SK-N-SH treated with all-trans-retinoic acid at 6 μM for 48 hours (cell line): ENCODE measurements at regions not wholly inside any gene's neighbourhood (a gene's known extent, or its start where the extent isn't known, plus 50 kb on each side); places are given as distances from the start of the nearest gene placed in this dataset.
"Not testable (repeated sequence)": the region's sequence is repeated elsewhere in the genome, so short reads cannot be mapped to it uniquely, and the experiment has no call there.

Source experiments
- ATAC-seq: fragments of 200-7000 bp; cut with Tn5 transposase; 3 replicates; pipeline ENCODE4 v1.9.1; 2020; ENCODE audit warnings: mild to moderate bottlenecking, moderate library complexity
- ARNTL ChIP-seq: fragments of 450-650 bp; formaldehyde crosslinking; IDR thresholded peaks from 2 replicates; pipeline ENCODE4 v1.5.0; 2020; ENCODE audit warnings: low read depth, mild to moderate bottlenecking, moderate library complexity, borderline replicate concordance
- CREB5 ChIP-seq: fragments of 250-450 bp; sonication (Bioruptor Pico); IDR thresholded peaks from 2 replicates; pipeline ENCODE4 v1.5.1; 2020; ENCODE audit warnings: low read depth, mild to moderate bottlenecking, moderate library complexity
- CSDC2 ChIP-seq: fragments of 250-450 bp; sonication (Bioruptor Pico); IDR thresholded peaks from 2 replicates; pipeline ENCODE4 v1.5.0; 2020; ENCODE audit warnings: mild to moderate bottlenecking, moderate library complexity
- CSRNP3 ChIP-seq: fragments of 250-450 bp; sonication (Bioruptor Pico); IDR thresholded peaks from 2 replicates; pipeline ENCODE4 v1.5.1; 2021; ENCODE audit warnings: mild to moderate bottlenecking, moderate library complexity
- ESRRG ChIP-seq: fragments of 250-450 bp; sonication (Bioruptor Pico); IDR thresholded peaks from 2 replicates; pipeline ENCODE4 v1.6.1; 2021; ENCODE audit warnings: mild to moderate bottlenecking
- GLIS3 ChIP-seq: fragments of 250-450 bp; sonication (Bioruptor Pico); IDR thresholded peaks from 2 replicates; pipeline ENCODE4 v1.5.0; 2020; ENCODE audit warnings: mild to moderate bottlenecking, moderate library complexity
- ISL1 ChIP-seq: fragments of 250-450 bp; sonication (Bioruptor Pico); IDR thresholded peaks from 2 replicates; pipeline ENCODE4 v2.1.2; 2022; ENCODE audit warnings: mild to moderate bottlenecking, moderate library complexity
- OSR1 ChIP-seq: fragments of 250-450 bp; sonication (Bioruptor Pico); IDR thresholded peaks from 2 replicates; pipeline ENCODE4 v1.8.0; 2022; ENCODE audit warnings: moderate library complexity, mild to moderate bottlenecking, inconsistent platforms
- PPARA ChIP-seq: fragments of 250-450 bp; sonication (Bioruptor Pico); IDR thresholded peaks from 2 replicates; pipeline ENCODE4 v1.5.0; 2020; ENCODE audit warnings: mild to moderate bottlenecking, borderline replicate concordance
- SNAI2 ChIP-seq: fragments of 250-450 bp; sonication (Bioruptor Pico); IDR thresholded peaks from 2 replicates; pipeline ENCODE4 v1.5.0; 2020; ENCODE audit warnings: mild to moderate bottlenecking, moderate library complexity
- TCF4 ChIP-seq: fragments of 250-450 bp; sonication (Bioruptor Pico); IDR thresholded peaks from 2 replicates; pipeline ENCODE4 v1.8.0; 2021; ENCODE audit warnings: mild to moderate bottlenecking, moderate library complexity, borderline replicate concordance
- ZC3H10 ChIP-seq: fragments of 250-450 bp; sonication (Bioruptor Pico); IDR thresholded peaks from 2 replicates; pipeline ENCODE4 v1.5.1; 2021; ENCODE audit warnings: mild to moderate bottlenecking, moderate library complexity
- ZFP3 ChIP-seq: fragments of 250-450 bp; sonication (Bioruptor Pico); IDR thresholded peaks from 2 replicates; pipeline ENCODE4 v1.5.0; 2020; ENCODE audit warnings: mild to moderate bottlenecking, moderate library complexity
- ZNF565 ChIP-seq: fragments of 450-650 bp; formaldehyde crosslinking; conservative IDR thresholded peaks from 2 replicates; pipeline ENCODE4 v1.5.0; 2020; ENCODE audit warnings: low read depth, mild to moderate bottlenecking, moderate library complexity
- ZNF70 ChIP-seq: fragments of 450-650 bp; formaldehyde crosslinking; IDR thresholded peaks from 2 replicates; pipeline ENCODE4 v1.5.0; 2020; ENCODE audit warnings: mild to moderate bottlenecking, moderate library complexity
- ZNF8 ChIP-seq: fragments of 450-650 bp; formaldehyde crosslinking; IDR thresholded peaks from 2 replicates; pipeline ENCODE4 v1.5.0; 2020; ENCODE audit warnings: mild to moderate bottlenecking, moderate library complexity
- TF ChIP-seq, protein P1 (sequence below): fragments of 250-450 bp; sonication (Bioruptor Pico); IDR thresholded peaks from 2 replicates; pipeline ENCODE4 v1.8.0; 2020; ENCODE audit warnings: mild to moderate bottlenecking, moderate library complexity, borderline replicate concordance
- TF ChIP-seq, protein P2 (sequence below): fragments of 250-450 bp; sonication (Bioruptor Pico); IDR thresholded peaks from 2 replicates; pipeline ENCODE4 v1.8.0; 2021; ENCODE audit warnings: low read depth, mild to moderate bottlenecking, moderate library complexity, borderline replicate concordance

GRCh38 chr3:79960594-79960993 lies 192.8 kb upstream of the ROBO1 start:
- no peak for TF ChIP-seq ESRRG (CRISPR knock-in tag)
- TF ChIP-seq TCF4 (CRISPR knock-in tag), result no peak
- no peak for TF ChIP-seq ZNF565
- TF ChIP-seq ZNF8 (CRISPR knock-in tag), result no peak
- no peak for ATAC-seq

DNA sequence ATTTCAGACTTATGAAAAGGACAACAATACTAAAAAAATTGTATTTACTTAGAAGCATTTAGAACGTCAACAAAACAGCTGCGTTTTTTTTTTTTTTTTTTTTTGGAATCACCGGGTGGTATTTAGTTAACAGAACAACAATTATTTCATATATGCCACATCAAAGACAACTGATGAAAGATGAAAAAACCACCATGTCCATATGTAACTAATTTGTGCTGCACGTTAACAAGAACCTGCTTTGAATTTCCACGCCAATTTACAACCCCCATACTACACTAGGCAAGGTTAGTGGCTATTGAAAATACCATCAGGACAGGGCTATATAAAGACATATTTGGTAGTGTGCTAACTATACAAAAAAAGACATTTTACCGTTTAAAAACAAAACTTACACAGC lies 189.3 kb upstream of the ROBO1 start:
- ATAC-seq, result no peak
- no peak for TF ChIP-seq ZFP3 (CRISPR knock-in tag)
- TF ChIP-seq ARNTL, result no peak
- no peak for TF ChIP-seq OSR1 (CRISPR knock-in tag)
- TF ChIP-seq CREB5, result no peak

- no peak for TF ChIP-seq ZFP3 (CRISPR knock-in tag)
- TF ChIP-seq, protein P1, sequence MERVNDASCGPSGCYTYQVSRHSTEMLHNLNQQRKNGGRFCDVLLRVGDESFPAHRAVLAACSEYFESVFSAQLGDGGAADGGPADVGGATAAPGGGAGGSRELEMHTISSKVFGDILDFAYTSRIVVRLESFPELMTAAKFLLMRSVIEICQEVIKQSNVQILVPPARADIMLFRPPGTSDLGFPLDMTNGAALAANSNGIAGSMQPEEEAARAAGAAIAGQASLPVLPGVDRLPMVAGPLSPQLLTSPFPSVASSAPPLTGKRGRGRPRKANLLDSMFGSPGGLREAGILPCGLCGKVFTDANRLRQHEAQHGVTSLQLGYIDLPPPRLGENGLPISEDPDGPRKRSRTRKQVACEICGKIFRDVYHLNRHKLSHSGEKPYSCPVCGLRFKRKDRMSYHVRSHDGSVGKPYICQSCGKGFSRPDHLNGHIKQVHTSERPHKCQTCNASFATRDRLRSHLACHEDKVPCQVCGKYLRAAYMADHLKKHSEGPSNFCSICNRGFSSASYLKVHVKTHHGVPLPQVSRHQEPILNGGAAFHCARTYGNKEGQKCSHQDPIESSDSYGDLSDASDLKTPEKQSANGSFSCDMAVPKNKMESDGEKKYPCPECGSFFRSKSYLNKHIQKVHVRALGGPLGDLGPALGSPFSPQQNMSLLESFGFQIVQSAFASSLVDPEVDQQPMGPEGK, result no peak
- TF ChIP-seq ESRRG (CRISPR knock-in tag), result no peak
- no peak for TF ChIP-seq ZNF70 (CRISPR knock-in tag)
- no peak for TF ChIP-seq ISL1 (CRISPR knock-in tag)
- TF ChIP-seq TCF4 (CRISPR knock-in tag), result no peak
- no peak for TF ChIP-seq CSRNP3
- no peak for TF ChIP-seq ARNTL
- no peak for TF ChIP-seq OSR1 (CRISPR knock-in tag)
These were observed 187.0 kb upstream of the ROBO1 start for GRCh38 chr3:79954756-79955155.

GRCh38 chr3:79953591-79954101 lies 185.8 kb upstream of the ROBO1 start:
- ATAC-seq, result no peak
- TF ChIP-seq, protein P1, result no peak
- TF ChIP-seq ZC3H10 (CRISPR knock-in tag) (no peak), SNAI2 (CRISPR knock-in tag) (no peak)

More at GRCh38 chr3:79954756-79955155, 187.0 kb upstream of the ROBO1 start:
- ATAC-seq, result no peak

DNA sequence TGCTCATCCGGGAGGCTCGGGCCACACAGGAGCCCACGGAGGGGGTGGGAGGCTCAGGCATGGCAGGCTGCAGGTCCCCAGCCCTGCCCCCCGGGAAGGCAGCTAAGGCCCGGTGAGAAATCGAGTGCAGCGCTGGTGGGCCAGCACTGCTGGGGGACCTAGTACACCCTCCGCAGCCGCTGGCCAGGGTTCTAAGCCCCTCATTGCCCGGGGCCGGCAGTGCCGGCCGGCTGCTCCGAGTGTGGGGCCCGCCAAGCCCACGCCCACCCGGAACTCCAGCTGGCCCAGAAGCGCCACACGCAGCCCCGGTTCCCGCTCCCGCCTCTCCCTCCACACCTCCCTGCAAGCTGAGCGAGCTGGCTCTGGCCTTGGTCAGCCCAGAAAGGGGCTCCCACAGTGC lies 183.6 kb upstream of the ROBO1 start:
- ATAC-seq, result not testable (repeated sequence)

DNA sequence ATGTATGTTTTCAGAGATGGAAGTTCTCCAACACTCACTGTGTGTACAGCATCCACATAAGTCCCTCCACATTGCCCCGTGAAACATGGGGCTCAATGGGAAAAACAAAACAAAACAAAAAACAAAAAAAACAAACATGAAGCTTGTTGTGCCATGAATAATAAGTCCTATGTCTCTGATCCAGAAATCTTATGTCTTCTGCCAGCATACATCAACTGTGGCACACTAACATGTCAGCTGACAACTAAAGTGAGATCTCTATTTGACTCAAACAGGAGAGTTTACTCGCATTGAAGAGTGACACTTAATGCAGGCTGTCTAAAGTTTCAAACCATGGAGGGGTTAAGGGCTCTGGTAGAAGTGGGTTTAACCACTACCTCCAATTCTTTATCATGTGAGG lies 180.2 kb upstream of the ROBO1 start:
- TF ChIP-seq GLIS3 (CRISPR knock-in tag), result no peak
- TF ChIP-seq, protein P2, sequence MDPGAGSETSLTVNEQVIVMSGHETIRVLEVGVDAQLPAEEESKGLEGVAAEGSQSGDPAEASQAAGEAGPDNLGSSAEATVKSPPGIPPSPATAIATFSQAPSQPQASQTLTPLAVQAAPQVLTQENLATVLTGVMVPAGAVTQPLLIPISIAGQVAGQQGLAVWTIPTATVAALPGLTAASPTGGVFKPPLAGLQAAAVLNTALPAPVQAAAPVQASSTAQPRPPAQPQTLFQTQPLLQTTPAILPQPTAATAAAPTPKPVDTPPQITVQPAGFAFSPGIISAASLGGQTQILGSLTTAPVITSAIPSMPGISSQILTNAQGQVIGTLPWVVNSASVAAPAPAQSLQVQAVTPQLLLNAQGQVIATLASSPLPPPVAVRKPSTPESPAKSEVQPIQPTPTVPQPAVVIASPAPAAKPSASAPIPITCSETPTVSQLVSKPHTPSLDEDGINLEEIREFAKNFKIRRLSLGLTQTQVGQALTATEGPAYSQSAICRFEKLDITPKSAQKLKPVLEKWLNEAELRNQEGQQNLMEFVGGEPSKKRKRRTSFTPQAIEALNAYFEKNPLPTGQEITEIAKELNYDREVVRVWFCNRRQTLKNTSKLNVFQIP (CRISPR knock-in tag), result no peak
- TF ChIP-seq ISL1 (CRISPR knock-in tag), result no peak
- TF ChIP-seq ARNTL, result no peak
- no peak for TF ChIP-seq PPARA (CRISPR knock-in tag)
- TF ChIP-seq OSR1 (CRISPR knock-in tag), result no peak
- TF ChIP-seq CSDC2 (CRISPR knock-in tag), result no peak
- ATAC-seq, result no peak
